Stimulated activated CD4-positive, alpha-beta T cell treated with anti-CD3 and anti-CD28 coated beads, Interleukin-12 subunit alpha, Interleukin-12 subunit beta, amount 100 ng/mL, for 48 hours (primary cell): ENCODE measurements at regions not wholly inside any gene's neighbourhood (a gene's known extent, or its start where the extent isn't known, plus 50 kb on each side); places are given as distances from the start of the nearest gene placed in this dataset.
"Not testable (repeated sequence)": the region's sequence is repeated elsewhere in the genome, so short reads cannot be mapped to it uniquely, and the experiment has no call there.

Experiments
- DNase-seq, 3 donors: peaks; one replicate each; pipeline ENCODE4 v3.0.0-alpha.2; 2020; ENCODE audit warnings: low read depth in 2 of 3, low spot score in 1 of 3

- DNase-seq = no peak
Measured at GRCh38 chr3:106435899-106436453, 567.2 kb upstream of the CBLB start.

GRCh38 chr3:106438887-106439286 is 570.1 kb upstream of the CBLB start:
- DNase-seq = no peak

GRCh38 chr3:106440672-106441071 is 571.9 kb upstream of the CBLB start:
- no peak for DNase-seq

GRCh38 chr3:106446271-106446670 is 577.5 kb upstream of the CBLB start:
- no peak for DNase-seq

GRCh38 chr3:106447723-106448301 is 579.0 kb upstream of the CBLB start:
- no peak for DNase-seq

- DNase-seq = not testable (repeated sequence)
Measured at GRCh38 chr3:106448372-106448966, 579.7 kb upstream of the CBLB start.

- DNase-seq = no peak
Measured at GRCh38 chr3:106452096-106452495, 583.3 kb upstream of the CBLB start.

- no peak for DNase-seq
Measured at GRCh38 chr3:106454497-106454896, 585.7 kb upstream of the CBLB start.

GRCh38 chr3:106457281-106458180 is 588.7 kb upstream of the CBLB start:
- peak; percentile 7 to 32 (median 23) for DNase-seq

GRCh38 chr3:106458952-106459351 is 590.1 kb upstream of the CBLB start:
- no peak for DNase-seq

GRCh38 chr3:106466881-106467280 is 598.1 kb upstream of the CBLB start:
- no peak for DNase-seq

GRCh38 chr3:106473576-106474475 is 605.0 kb upstream of the CBLB start:
- DNase-seq = peak; percentile 6 to 40 (median 11)

- no peak for DNase-seq
Measured at GRCh38 chr3:106482451-106482850, 613.6 kb upstream of the CBLB start.

GRCh38 chr3:106485217-106485616 is 616.4 kb upstream of the CBLB start:
- no peak for DNase-seq

- no peak for DNase-seq
Measured at GRCh38 chr3:106485802-106486201, 617.0 kb upstream of the CBLB start.

- DNase-seq = not testable (repeated sequence)
Measured at GRCh38 chr3:106486945-106487639, 618.3 kb upstream of the CBLB start.

- no peak for DNase-seq
Measured at GRCh38 chr3:106488331-106488730, 619.5 kb upstream of the CBLB start.

- DNase-seq = no peak
Measured at GRCh38 chr3:106491796-106492195, 623.0 kb upstream of the CBLB start.

GRCh38 chr3:106508331-106508893 is 639.6 kb upstream of the CBLB start:
- DNase-seq = no peak

GRCh38 chr3:106510206-106510605 is 641.4 kb upstream of the CBLB start:
- DNase-seq = no peak
